ENCODE measurements at regions not wholly inside any gene's neighbourhood (a gene's known extent, or its start where the extent isn't known, plus 50 kb on each side); places are given as distances from the start of the nearest gene placed in this dataset.

DNA sequence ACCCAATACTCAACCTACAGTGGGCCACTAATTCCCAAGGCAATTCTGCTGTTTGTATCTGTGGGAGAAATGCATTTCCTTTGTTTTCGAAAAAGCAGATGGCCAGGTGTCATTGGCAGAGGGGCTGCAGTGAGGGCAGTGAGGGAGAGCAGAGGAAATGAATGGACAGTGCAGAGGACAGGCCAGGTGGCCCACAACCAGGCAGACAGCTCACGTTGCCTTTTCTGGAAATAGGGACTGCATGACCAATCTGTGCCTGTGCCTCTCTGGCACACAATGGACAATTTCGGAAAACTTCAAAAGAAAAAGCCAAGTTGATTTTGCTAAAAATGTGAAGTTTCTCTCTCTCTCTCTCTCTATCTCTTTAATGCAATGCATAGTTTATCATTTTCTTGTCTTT, 52.6 kb upstream of the ETS2 start:
- TF ChIP-seq, protein P1, sequence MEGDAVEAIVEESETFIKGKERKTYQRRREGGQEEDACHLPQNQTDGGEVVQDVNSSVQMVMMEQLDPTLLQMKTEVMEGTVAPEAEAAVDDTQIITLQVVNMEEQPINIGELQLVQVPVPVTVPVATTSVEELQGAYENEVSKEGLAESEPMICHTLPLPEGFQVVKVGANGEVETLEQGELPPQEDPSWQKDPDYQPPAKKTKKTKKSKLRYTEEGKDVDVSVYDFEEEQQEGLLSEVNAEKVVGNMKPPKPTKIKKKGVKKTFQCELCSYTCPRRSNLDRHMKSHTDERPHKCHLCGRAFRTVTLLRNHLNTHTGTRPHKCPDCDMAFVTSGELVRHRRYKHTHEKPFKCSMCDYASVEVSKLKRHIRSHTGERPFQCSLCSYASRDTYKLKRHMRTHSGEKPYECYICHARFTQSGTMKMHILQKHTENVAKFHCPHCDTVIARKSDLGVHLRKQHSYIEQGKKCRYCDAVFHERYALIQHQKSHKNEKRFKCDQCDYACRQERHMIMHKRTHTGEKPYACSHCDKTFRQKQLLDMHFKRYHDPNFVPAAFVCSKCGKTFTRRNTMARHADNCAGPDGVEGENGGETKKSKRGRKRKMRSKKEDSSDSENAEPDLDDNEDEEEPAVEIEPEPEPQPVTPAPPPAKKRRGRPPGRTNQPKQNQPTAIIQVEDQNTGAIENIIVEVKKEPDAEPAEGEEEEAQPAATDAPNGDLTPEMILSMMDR (conservative IDR thresholded peaks at IDR 0.05; ENCODE audit: low read length): no peak
- TF ChIP-seq EZH2phosphoT487 (IDR thresholded peaks at IDR 0.05; ENCODE audit: borderline replicate concordance, low read depth, low read length): no peak
